Neural cell (in vitro differentiated cells): ENCODE measurements at regions not wholly inside any gene's neighbourhood (a gene's known extent, or its start where the extent isn't known, plus 50 kb on each side); places are given as distances from the start of the nearest gene placed in this dataset.

ENCODE experiments used
- CTCF ChIP-seq: fragments of 450-650 bp; IDR thresholded peaks from 2 replicates; pipeline ENCODE4 v1.5.1; 2014; ENCODE audit warnings: antibody characterized with exemption, mild to moderate bottlenecking, moderate library complexity; ENCODE audit not compliant: poor library complexity, severe bottlenecking
- EZH2 ChIP-seq: fragments of 200-600, 300-800 bp; shearing (Covaris generic), sonication (generic); IDR thresholded peaks from 2 replicates; pipeline ENCODE4 v1.6.1; 2014; ENCODE audit warnings: antibody characterized with exemption, low read length, borderline replicate concordance, mild to moderate bottlenecking; ENCODE audit not compliant: insufficient read depth, poor library complexity, severe bottlenecking
- POLR2AphosphoS5 ChIP-seq: IDR thresholded peaks from 2 replicates; pipeline ENCODE4 v1.6.1; 2012
- REST ChIP-seq: IDR thresholded peaks from 2 replicates; pipeline ENCODE4 v1.6.1; 2012; ENCODE audit warnings: borderline replicate concordance
- SMC3 ChIP-seq: fragments of 450-650 bp; conservative IDR thresholded peaks from 2 replicates; pipeline ENCODE4 v1.6.1; 2014; ENCODE audit warnings: antibody characterized with exemption, mild to moderate bottlenecking, moderate library complexity; ENCODE audit not compliant: poor library complexity

GRCh38 chr6:43916924-43917877 lies 147.2 kb downstream of the VEGFA start:
- no peak for TF ChIP-seq EZH2
- TF ChIP-seq CTCF = no peak
- no peak for TF ChIP-seq POLR2AphosphoS5
- TF ChIP-seq SMC3 = no peak
- TF ChIP-seq REST = no peak
